ENCODE measurements at regions not wholly inside any gene's neighbourhood (a gene's known extent, or its start where the extent isn't known, plus 50 kb on each side); places are given as distances from the start of the nearest gene placed in this dataset.

DNA sequence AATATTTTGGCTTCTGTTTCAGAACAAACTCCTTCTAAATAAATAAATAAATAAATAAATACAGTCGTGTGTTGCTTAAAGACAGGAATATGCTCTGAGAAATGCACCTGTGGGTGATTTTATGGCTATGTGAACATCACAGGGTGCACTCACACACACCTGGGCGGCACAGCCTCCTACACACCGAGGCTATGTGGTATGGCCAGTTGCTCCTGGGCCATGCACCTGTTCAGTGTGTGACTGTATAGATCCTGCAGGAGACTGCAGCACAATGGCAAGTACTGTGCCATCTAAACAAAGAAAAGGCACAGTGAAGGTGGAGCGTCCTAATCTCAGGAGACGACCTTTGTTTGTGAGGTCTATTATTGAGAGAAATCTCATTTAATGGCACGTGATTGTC, 1281.1 kb downstream of the TBC1D22A start:
- DNase-seq (ENCODE audit: low read depth): no peak

GRCh38 chr22:48042621-48043395, 1280.4 kb downstream of the TBC1D22A start:
- DNase-seq (ENCODE audit: low read depth): no peak

GRCh38 chr22:48039326-48039725, 1276.9 kb downstream of the TBC1D22A start:
- DNase-seq (ENCODE audit: low read depth): no peak

DNA sequence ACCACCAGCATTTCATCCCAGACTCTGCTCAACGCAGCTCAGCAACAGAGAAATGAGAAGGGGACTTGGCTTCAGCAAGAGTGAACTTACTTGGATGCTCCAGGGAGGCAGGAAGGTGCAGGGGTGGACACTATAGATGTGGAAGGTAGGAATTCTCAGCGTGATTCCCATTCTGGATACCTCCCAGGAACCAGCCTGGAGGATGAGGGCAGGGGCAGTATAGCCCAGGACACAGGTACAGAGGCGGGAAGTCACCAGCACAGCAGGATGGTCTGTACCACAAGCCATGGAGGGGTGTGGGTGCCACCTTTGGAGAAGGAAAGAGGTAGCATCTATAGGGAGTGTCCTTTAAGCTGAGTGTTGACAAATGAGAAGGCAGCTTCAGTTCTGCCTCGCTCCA, 1275.2 kb downstream of the TBC1D22A start:
- DNase-seq (ENCODE audit: low read depth): no peak

DNA sequence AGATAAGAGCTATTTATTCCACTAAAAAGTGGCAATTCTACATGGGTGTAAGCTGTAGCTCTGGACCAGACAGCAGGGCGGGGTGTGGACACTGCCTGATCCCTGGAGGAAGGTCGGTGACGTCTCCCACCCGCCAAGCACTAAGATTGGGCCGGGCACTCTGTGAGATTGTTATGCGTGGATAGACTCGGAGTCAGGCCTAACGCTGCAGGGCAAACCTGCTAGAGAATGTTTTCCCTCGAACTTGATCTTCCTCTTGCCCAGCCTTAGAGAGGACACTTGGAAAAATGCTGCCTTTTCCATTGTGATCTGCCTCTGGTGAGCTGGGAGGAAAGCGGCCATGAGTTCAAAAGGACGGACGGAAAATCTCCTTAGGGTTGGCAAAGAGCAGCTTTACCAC, 1273.4 kb downstream of the TBC1D22A start:
- no peak for DNase-seq (ENCODE audit: low read depth)

GRCh38 chr22:48031589-48031988, 1269.1 kb downstream of the TBC1D22A start:
- no peak for DNase-seq (ENCODE audit: low read depth)

DNA sequence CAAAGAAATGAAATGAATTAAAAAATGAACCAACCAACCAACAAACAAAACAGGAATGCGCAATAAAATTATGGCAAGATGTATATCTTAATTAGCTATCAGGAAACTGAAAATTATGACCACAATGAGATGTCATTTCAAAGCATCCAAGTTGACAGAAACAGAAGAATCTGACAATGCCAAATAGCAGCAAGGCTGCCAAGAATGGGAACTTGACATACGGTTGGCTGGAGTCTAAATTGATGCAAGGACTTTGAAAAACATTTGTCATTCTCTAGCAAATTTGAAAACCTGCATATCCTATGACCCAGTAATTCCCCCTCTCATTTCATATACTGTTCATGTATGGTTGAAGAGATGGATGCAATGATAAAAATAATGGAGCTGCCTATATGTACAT, 1262.6 kb downstream of the TBC1D22A start:
- DNase-seq (ENCODE audit: low read depth): no peak

GRCh38 chr22:48021991-48022401, 1259.5 kb downstream of the TBC1D22A start:
- DNase-seq (ENCODE audit: low read depth): no peak

DNA sequence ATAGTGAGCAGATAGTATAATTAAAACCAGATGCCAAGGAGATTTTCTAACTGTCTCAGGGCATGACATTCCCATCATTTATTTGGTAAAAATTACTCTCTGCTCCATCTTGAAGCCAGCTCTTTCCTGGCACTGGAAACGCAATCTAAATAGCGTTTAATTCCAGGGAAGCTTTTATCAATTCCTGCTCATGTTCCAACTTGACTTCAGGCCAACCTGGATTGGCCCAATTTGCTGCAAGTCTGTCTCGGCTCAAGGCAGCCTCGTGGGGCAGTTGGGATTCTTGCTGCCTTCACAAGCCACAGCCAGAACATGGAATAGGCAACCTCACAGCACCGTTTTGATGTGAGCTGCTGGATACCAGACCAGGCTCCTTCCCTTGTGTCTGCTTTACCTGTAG, 1255.9 kb downstream of the TBC1D22A start:
- no peak for DNase-seq (ENCODE audit: low read depth)

- no peak for DNase-seq (ENCODE audit: low read depth)
These were observed 1253.3 kb downstream of the TBC1D22A start for GRCh38 chr22:48015701-48016100.

DNA sequence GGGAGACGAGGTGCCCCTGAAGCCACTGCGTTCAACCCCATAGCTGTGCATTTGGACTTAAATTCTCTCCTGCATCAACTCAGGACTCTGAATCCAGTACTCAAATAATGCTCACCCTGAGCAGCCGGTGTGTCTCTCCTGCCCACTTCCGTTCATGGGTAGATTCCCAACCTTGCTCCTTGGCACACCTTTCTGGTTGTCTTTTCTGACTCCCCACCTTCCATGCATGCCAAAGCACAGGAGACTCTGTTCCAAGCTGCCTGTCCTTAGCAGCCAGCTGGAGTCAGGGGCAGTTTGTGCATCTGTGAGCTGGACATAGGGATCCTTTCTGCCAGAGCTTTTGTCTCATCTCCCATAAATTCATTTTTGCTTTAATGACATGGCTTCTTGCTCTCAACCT, 1242.5 kb downstream of the TBC1D22A start:
- DNase-seq (ENCODE audit: low read depth): no peak

GRCh38 chr22:48004038-48004437, 1241.6 kb downstream of the TBC1D22A start:
- no peak for DNase-seq (ENCODE audit: low read depth)

GRCh38 chr22:48001101-48001500, 1238.7 kb downstream of the TBC1D22A start:
- no peak for DNase-seq (ENCODE audit: low read depth)

DNA sequence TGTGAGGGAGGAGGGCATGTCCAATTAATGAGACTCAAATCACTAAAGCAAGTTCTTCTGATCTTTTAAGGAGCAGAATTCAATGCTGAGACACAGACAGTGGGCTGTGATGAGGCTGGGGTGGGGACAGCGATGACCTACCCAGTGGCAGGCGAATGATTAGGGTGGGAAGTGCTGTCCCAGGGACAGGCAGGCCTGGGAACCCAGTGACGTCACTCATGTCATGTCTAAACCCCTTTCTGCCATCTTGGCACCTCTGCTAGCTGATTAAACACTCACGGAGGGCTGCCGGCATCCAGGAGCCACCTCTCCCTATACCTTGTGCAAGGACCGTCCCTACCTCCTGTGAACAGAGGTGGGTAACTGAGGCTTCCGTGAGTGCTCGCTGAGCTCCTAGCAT, 1235.2 kb downstream of the TBC1D22A start:
- DNase-seq (ENCODE audit: low read depth): no peak

DNA sequence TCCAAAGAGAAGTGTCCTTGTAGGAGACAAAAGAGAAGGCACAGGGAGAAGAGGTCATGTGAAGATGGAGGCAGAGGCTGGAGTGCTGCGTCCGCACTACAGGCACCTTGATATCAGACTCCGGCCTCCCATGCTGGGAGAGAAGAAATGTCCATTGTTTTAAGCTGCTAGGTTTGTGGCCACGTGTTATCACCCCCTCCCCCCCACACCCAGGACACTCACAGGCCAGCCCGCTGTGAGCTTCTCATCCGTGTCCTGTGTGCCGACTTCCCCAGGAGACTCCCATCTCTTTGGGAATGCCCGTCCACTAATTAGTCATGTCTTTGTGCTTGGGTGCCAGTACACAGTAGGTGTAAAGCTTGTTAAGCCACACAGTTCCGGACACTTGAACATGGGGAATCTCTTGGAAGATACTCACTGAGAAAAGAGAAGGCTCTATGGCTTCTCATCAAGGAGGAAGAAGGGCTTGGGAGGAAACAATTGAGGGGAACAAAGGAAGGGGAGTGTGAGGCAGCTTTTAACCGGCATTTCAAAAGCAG, 1234.7 kb downstream of the TBC1D22A start:
- DNase-seq (ENCODE audit: low read depth): no peak

DNA sequence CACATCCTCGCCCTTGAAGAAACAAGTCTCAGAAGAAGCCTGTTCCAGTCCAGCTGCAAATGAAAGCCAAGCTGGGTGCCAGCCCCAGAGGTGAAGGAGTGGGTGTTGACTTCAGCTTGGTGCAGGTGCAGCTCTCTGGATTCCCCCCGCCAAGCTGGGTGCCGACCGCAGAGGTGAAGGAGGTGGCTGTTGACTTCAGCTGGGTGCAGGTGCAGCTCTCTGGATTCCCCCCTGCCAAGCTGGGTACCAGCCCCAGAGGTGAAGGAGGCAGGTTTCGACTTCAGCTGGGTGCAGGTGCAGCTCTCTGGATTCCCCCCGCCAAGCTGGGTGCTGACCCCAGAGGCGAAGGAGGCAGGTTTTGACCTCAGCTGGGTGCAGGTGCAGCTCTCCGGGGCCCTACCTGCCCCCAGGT, 1234.0 kb downstream of the TBC1D22A start:
- no peak for DNase-seq (ENCODE audit: low read depth)

GRCh38 chr22:47995718-47996117, 1233.3 kb downstream of the TBC1D22A start:
- no peak for DNase-seq (ENCODE audit: low read depth)

- no peak for DNase-seq (ENCODE audit: low read depth)
These were observed 1232.8 kb downstream of the TBC1D22A start for GRCh38 chr22:47995264-47995627.

- no peak for DNase-seq (ENCODE audit: low read depth)
These were observed 1232.3 kb downstream of the TBC1D22A start for GRCh38 chr22:47994601-47995263.

GRCh38 chr22:47994045-47994444, 1231.6 kb downstream of the TBC1D22A start:
- no peak for DNase-seq (ENCODE audit: low read depth)

DNA sequence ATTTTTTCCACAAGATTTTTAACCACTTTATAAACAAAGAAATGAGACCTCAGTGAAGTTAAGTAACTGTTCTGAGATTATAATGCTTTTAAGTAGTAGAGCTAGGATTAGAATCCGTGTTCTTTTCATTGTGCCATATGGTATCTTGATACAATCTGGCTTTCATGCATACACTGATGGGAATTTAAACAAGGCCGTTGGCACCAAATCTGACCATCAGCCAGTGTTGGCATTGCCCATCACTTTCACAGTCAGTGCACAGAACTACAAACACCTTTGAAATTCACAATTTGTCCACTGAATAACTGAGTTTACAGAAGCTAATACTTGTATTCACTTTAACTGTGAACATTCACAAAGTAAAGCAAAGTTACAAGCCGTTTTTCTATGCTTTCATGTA, 1228.0 kb downstream of the TBC1D22A start:
- no peak for DNase-seq (ENCODE audit: low read depth)

DNA sequence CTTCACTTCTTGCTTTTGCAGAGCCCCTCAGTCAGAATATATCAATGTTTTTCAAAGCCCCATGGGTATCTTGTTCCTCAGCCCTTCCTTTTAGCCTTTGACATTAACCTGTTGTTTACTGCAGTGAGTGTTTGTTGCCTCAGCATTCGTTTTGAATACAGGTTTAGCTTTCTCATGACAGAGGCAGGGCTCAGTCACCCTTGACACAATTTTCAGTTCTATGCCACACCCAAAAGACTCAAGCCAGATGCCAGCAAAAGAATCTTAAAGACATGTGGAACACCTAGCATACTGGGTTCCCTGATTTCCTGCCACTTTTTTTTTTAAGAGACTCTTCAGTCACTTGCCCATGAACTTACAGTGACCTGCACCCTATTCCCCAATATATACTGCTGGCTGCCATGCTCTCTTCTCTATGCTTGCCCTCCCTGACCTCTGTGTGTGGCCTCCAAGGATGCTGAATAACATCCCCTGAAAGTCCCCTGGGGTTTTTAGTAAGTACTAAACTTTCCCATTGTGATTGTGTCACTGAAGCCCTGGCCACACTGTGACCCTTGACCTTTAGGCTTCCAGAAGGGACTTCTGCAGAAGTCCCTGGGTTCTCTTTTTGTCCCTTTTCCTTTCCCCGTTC, 1225.5 kb downstream of the TBC1D22A start:
- DNase-seq (ENCODE audit: low read depth): no peak

- DNase-seq (ENCODE audit: low read depth): no peak
These were observed 1213.8 kb downstream of the TBC1D22A start for GRCh38 chr22:47976219-47976618.
